ENCODE measurements at regions not wholly inside any gene's neighbourhood (a gene's known extent, or its start where the extent isn't known, plus 50 kb on each side); places are given as distances from the start of the nearest gene placed in this dataset.

- no peak for TF ChIP-seq AFF1 (IDR thresholded peaks at IDR 0.05; ENCODE audit: low read depth in 1 of 2, partially characterized antibody in 2 of 2)
Measured at GRCh38 chr12:64931321-64931720, 106.9 kb downstream of the TBC1D30 start (continued).

- H3K9me3 ChIP-seq (replicated peaks; ENCODE audit: control insufficient read depth, insufficient read depth, low read depth, low read length): no peaks in the 10 kb centered on the region
- 0% methylated on average over 1 of the region's 1 CpG for WGBS (ENCODE audit: insufficient coverage, low coverage, missing lambda C conversion rate)
- H4K20me1 ChIP-seq (replicated peaks; ENCODE audit: control insufficient read depth, insufficient read depth, low read length): no peaks in the 10 kb centered on the region
- ChIA-PET POLR2A (no interaction called here), CTCF (ENCODE audit: low intra/inter-chr PET ratio) (no interaction called here)
- H3K4me1 ChIP-seq (replicated peaks in 1 of 2; ENCODE audit: control insufficient read depth in 2 of 2, insufficient read depth in 2 of 2, low read length in 2 of 2): no peaks in the 10 kb centered on the region
- BruUV-seq (replicated peaks): no TSS peak
- no peak overlapping the region for H3K27ac ChIP-seq (ENCODE audit: extremely low read depth, low read depth, low read length)
- no peaks in the 10 kb centered on the region for H3K9me1 ChIP-seq (ENCODE audit: control insufficient read depth, insufficient read depth, low read length)
- no peaks in the 10 kb centered on the region for H3K36me3 ChIP-seq (ENCODE audit: control insufficient read depth, insufficient read depth, low read length)
- no peaks in the 10 kb centered on the region for H3K79me2 ChIP-seq (ENCODE audit: control insufficient read depth, insufficient read depth, low read length)
- no peak overlapping the region for H2AFZ ChIP-seq (ENCODE audit: low read depth, low read length)
- FAIRE-seq: no peak
- ATAC-seq: no peak
- DNase-seq (ENCODE audit: extremely low read depth in 1 of 4, low spot score in 3 of 4): no peak
- intact Hi-C loops (cut with micrococcal nuclease) (no loop called here), in situ Hi-C loops (cut with MboI) (no loop called here)
- no peak overlapping the region; a peak in 1 of 4 replicates for H3K9ac ChIP-seq (ENCODE audit: insufficient read depth in 1 of 2, low read depth in 2 of 2, low read length in 2 of 2)
- no peak overlapping the region for H3K4me2 ChIP-seq (ENCODE audit: insufficient read depth, low read length)
- no peak overlapping the region for H3K4me3 ChIP-seq
- no peaks in the 10 kb centered on the region for H3K27me3 ChIP-seq (ENCODE audit: control insufficient read depth in 2 of 2, insufficient read depth in 2 of 2, low read length in 2 of 2)
- no peak for TF ChIP-seq ADNP (tag; IDR thresholded peaks at IDR 0.05)
- TF ChIP-seq ZNF584 (CRISPR knock-in tag; IDR thresholded peaks at IDR 0.05; ENCODE audit: low read depth): no peak
- TF ChIP-seq GATAD2B (IDR thresholded peaks at IDR 0.05; ENCODE audit: borderline replicate concordance): no peak
- TF ChIP-seq SMARCA4 (IDR thresholded peaks at IDR 0.05): no peak
- no peak for TF ChIP-seq CBFA2T3 (IDR thresholded peaks at IDR 0.05)
- no peak for TF ChIP-seq STAT6 (CRISPR knock-in tag; IDR thresholded peaks at IDR 0.05)
- TF ChIP-seq RFX7 (CRISPR knock-in tag; IDR thresholded peaks at IDR 0.05): no peak
- no peak for TF ChIP-seq KLF10 (CRISPR knock-in tag; IDR thresholded peaks at IDR 0.05)
- no peak for TF ChIP-seq IRF9 (tag; IDR thresholded peaks at IDR 0.05)
- no peak for TF ChIP-seq PML (IDR thresholded peaks at IDR 0.05; ENCODE audit: low read length)
- TF ChIP-seq ZNF311 (CRISPR knock-in tag; IDR thresholded peaks at IDR 0.05): no peak
Measured at GRCh38 chr12:64931981-64932380, 107.5 kb downstream of the TBC1D30 start.

Measured in K562 (cell line).